ENCODE measurements at regions not wholly inside any gene's neighbourhood (a gene's known extent, or its start where the extent isn't known, plus 50 kb on each side); places are given as distances from the start of the nearest gene placed in this dataset.
"Not testable (repeated sequence)": the region's sequence is repeated elsewhere in the genome, so short reads cannot be mapped to it uniquely, and the experiment has no call there.

GRCh38 chr14:105700622-105701288, 174.4 kb downstream of the TMEM121 start:
- no peak for DNase-seq

GRCh38 chr14:105701456-105702274, 175.3 kb downstream of the TMEM121 start:
- DNase-seq: no peak

DNA sequence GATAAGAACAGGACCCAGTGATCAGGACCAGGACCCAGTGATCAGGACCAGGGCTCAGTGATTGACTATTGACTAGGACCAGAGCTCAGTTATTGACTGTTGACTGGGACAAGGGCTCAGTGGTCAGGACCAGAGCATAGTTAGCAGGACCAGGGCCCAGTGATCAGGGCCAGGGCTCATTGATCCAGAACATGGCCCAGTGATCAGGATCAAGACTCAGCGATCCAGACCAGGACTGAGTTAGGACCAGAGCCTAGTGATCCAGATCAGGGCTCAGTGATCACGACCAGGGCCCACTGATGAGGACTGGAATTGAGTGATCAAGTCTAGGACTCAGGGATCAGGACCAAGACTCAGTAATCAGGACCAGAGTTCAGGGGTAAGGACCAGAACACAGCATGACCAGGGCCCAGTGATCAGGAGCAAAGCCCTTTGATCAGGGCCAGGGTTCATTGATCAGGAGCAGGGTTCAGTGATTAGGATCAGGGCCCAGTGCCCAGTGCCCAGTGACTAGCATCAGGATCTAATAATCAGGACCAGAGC, 176.0 kb downstream of the TMEM121 start:
- DNase-seq: no peak

- not testable (repeated sequence) for DNase-seq
These were observed 176.8 kb downstream of the TMEM121 start for GRCh38 chr14:105703044-105703665.

- not testable (repeated sequence) for DNase-seq
These were observed 177.7 kb downstream of the TMEM121 start for GRCh38 chr14:105704091-105704490.

- DNase-seq: not testable (repeated sequence)
These were observed 178.1 kb downstream of the TMEM121 start for GRCh38 chr14:105704492-105704891.

DNA sequence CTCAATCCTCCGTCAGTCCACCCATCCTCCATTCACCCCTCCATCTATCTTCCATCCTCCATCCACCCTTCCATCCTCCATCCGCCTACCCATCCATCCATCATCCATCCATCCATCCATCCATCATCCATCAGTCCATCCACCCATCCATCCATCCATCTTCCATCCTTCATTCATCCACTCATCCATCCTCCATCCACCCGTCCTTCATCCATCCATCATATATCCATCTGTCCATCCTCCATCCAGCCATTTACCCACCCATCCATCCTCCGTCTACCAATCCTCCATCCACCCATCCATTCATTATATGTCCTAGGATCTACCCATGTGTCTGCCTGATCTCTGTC, 179.1 kb downstream of the TMEM121 start:
- DNase-seq: not testable (repeated sequence)

GRCh38 chr14:105705862-105706700, 179.7 kb downstream of the TMEM121 start:
- not testable (repeated sequence) for DNase-seq

- DNase-seq: not testable (repeated sequence)
These were observed 180.3 kb downstream of the TMEM121 start for GRCh38 chr14:105706701-105707019.

DNA sequence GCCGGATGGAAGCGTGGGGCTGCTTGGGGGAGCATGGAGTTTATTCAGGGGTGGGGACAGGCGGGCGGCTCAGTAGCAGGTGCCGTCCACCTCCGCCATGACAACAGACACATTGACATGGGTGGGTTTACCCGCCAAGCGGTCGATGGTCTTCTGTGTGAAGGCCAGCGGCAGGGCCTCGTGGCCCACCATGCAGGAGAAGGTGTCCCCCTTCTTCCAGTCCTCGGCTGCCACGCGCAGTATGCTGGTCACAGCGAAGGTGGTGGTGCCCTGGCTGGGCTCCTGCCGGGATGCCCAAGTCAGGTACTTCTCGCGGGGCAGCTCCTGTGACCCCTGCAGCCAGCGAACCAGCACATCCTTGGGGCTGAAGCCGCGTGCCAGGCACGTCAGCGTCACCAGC, 180.7 kb downstream of the TMEM121 start:
- DNase-seq: not testable (repeated sequence)

DNA sequence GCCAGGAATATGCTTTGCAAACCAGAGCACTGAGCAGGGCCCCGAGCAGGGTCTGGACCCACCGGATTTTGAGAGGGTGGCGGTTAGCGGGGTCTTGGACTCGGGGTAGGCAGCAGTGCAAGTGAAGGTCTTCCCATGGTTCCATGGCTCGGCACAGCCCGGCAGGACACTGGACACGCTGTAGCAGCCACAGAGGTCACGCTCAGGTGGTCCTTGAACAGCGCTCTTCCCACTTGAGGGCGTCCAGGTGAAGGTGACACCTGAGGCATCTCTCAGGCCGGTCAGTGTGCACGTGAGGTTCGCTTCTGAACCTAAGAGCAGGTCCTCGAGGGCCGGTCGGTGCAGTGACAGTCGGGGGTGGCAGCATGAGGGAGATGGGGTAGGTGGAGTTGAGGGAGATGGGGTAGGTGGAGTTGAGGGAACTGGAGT, 181.4 kb downstream of the TMEM121 start:
- not testable (repeated sequence) for DNase-seq

GRCh38 chr14:105708251-105709134, 182.1 kb downstream of the TMEM121 start:
- not testable (repeated sequence) for DNase-seq

GRCh38 chr14:105709281-105710118, 183.1 kb downstream of the TMEM121 start:
- no peak for DNase-seq

- no peak for DNase-seq
These were observed 184.0 kb downstream of the TMEM121 start for GRCh38 chr14:105710119-105711043.

DNA sequence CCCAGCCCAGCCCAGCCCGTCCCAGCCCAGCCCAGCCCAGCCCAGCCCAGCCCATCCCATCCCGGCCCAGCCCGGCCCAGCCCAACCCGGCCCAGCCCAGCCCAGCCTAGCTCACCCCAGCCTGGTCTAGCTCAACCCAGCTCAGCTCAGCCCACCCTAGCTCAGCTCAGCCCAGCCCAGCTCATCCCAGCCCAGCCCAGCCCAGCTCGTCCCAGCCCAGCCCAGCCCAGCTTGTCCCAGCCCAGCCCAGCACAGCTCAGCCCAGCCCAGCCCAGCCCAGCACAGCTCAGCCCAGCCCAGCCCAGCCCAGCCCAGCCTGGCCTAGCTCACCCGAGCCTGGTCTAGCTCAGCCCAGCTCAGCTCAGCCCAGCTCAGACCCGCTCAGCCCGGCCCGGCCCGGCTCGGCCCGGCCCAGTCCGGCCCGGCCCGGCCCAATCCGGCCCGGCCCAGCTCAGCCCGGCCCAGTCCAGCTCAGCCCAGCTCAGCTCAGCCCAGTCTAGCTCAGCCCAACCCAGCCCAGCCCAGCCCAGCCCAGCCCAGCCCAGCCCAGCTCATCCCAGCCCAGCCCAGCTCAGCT, 184.7 kb downstream of the TMEM121 start:
- no peak for DNase-seq

DNA sequence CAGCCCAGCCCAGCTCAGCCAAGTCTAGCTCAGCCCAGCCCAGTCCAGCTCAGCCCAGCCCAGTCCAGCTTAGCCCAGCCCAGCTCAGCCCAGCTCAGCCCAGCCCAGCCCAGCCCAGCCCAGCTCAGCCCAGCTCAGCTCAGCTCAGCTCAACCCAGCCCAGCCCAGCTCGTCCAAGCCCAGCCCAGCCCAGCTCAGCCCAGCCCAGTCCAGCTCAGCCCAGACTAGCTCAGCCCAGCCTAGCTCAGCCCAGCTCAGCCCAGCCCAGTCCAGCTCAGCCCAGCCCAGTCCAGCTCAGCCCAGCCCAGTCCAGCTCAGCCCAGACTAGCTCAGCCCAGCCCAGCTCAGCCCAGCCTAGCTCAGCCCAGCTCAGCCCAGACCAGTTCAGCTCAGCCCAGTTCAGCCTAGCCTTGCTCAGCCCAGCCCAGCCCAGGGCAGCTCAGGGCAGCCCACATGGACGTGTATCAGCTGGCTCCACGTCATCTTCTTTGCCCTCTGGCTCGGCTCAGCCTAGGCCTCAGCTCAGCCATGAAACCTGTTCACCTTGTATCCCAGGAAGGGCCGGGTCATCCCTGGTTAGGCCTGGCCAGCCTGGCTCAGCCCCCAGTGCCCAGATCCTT, 185.6 kb downstream of the TMEM121 start:
- no peak for DNase-seq

DNA sequence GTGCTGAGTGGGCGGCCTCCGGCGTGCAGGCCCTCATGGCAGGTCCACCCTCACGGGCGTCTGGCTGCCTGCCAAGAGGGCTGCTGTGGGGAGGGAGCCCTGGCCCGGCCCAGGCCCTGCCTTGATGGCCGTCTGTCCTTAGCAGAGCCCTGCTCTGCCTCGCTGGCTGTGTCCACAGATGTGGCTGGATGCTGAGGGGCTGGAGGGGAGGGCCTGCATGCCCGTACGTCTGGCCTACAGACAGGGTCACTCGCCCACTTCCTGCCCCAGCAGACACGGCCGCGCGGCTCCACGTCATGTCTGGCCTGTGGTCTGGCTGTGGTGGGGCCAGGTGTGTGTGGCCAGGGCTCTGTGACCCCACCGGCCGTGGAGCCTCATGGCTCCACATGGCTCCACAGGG, 186.3 kb downstream of the TMEM121 start:
- DNase-seq: not testable (repeated sequence)

GRCh38 chr14:105713160-105713559, 186.8 kb downstream of the TMEM121 start:
- DNase-seq: not testable (repeated sequence)

- not testable (repeated sequence) for DNase-seq
These were observed 187.5 kb downstream of the TMEM121 start for GRCh38 chr14:105713836-105714235.

All from GOT3 (cell line).